Panc1 (cell line): ENCODE measurements at regions not wholly inside any gene's neighbourhood (a gene's known extent, or its start where the extent isn't known, plus 50 kb on each side); places are given as distances from the start of the nearest gene placed in this dataset.

ENCODE experiments used
- ATAC-seq: fragments of 200-7000 bp; cut with Tn5 transposase; 2 replicates; pipeline ENCODE4 v1.9.1; 2020; ENCODE audit warnings: mild to moderate bottlenecking, moderate library complexity
- BruUV-seq: library from RNA; stranded (reverse); fragments of 400-500 nt; replicated peaks from 2 replicates; lab custom pipeline; 2021; lab: Mats Ljungman, UMichigan
- CTCF ChIA-PET: fragments of 300-600 bp; sonication (Branson Sonifier 250); formaldehyde crosslinking; loops from one replicate; lab custom pipeline; 2022; ENCODE audit warnings: antibody characterized with exemption; lab: Charles Lee
- POLR2A ChIA-PET: fragments of 300-600 bp; sonication (Branson Sonifier 250); formaldehyde crosslinking; loops from one replicate; lab custom pipeline; 2022; ENCODE audit warnings: antibody characterized with exemption; lab: Charles Lee
- DNase-seq: peaks from one replicate; pipeline ENCODE4 v3.0.0-alpha.2; 2010; ENCODE audit warnings: low read depth, low spot score
- H3K27ac ChIP-seq: 2 replicates; pipeline ENCODE4 v1.5.1; 2011; ENCODE audit warnings: mild to moderate bottlenecking, low read length, inconsistent platforms
- H3K27me3 ChIP-seq: fragments of 200-500 bp; sonication (Bioruptor generic); 2 replicates; pipeline ENCODE4 v1.6.0; 2014; ENCODE audit warnings: low read length, inconsistent platforms; ENCODE audit not compliant: control insufficient read depth, insufficient read depth
- H3K36me3 ChIP-seq: fragments of 200-500 bp; sonication (Bioruptor generic); 2 replicates; pipeline ENCODE4 v1.5.1; 2014; ENCODE audit warnings: inconsistent platforms, mild to moderate bottlenecking, low read length, moderate library complexity; ENCODE audit not compliant: control insufficient read depth, insufficient read depth
- H3K4me1 ChIP-seq: 2 replicates; pipeline ENCODE4 v1.5.1; 2011; ENCODE audit warnings: inconsistent platforms, mild to moderate bottlenecking, low read length, moderate library complexity; ENCODE audit not compliant: control insufficient read depth, insufficient read depth
- H3K4me3 ChIP-seq, 2 experiments: 2 replicates each; pipeline ENCODE4 v1.5.1; 2011 to 2012; ENCODE audit warnings: low read depth in 2 of 2, low read length in 2 of 2, mild to moderate bottlenecking in 2 of 2, inconsistent platforms in 1 of 2, moderate library complexity in 1 of 2
- H3K9me3 ChIP-seq: fragments of 200-500 bp; sonication (Bioruptor generic); 2 replicates; pipeline ENCODE4 v1.5.1; 2014; ENCODE audit warnings: low read depth, mild to moderate bottlenecking, inconsistent platforms, low read length, moderate library complexity; ENCODE audit not compliant: control insufficient read depth, insufficient read depth
- POLR2AphosphoS5 ChIP-seq: IDR thresholded peaks from 2 replicates; pipeline ENCODE4 v1.6.1; 2012; ENCODE audit warnings: mild to moderate bottlenecking, low read depth, low read length, moderate library complexity
- REST ChIP-seq, 2 experiments: IDR thresholded peaks; 2 replicates each; pipeline ENCODE4 v1.6.1; 2011 to 2012; ENCODE audit warnings: low read depth in 2 of 2, control low read depth in 1 of 2, low read length in 1 of 2, mild to moderate bottlenecking in 1 of 2, moderate library complexity in 1 of 2; ENCODE audit not compliant: insufficient read depth in 1 of 2
- SIN3A ChIP-seq: IDR thresholded peaks from 2 replicates; pipeline ENCODE4 v1.6.1; 2012; ENCODE audit warnings: low read depth, mild to moderate bottlenecking, low read length, moderate library complexity, borderline replicate concordance; ENCODE audit not compliant: insufficient read depth
- TCF7L2 ChIP-seq: IDR thresholded peaks from 2 replicates; pipeline ENCODE4 v1.6.1; 2011; ENCODE audit warnings: mild to moderate bottlenecking, low read depth, low read length, inconsistent platforms
- in situ Hi-C: cut with HindIII; loops from 2 replicates; pipeline ENCODE4 v1.10.0; 2016; ENCODE audit warnings: low sequenced_read_pairs, low pct_unique_long_range_greater_than_20kb
- intact Hi-C: fragments of 100-400 bp; cut with micrococcal nuclease; formaldehyde crosslinking; loops from one replicate; pipeline ENCODE4 v1.10.0; 2022; ENCODE audit not compliant: unreplicated experiment
- TF ChIP-seq, protein P1 (sequence below): fragments of 450-650 bp; IDR thresholded peaks from 2 replicates; pipeline ENCODE4 v1.5.1; 2017; ENCODE audit warnings: mild to moderate bottlenecking

DNA sequence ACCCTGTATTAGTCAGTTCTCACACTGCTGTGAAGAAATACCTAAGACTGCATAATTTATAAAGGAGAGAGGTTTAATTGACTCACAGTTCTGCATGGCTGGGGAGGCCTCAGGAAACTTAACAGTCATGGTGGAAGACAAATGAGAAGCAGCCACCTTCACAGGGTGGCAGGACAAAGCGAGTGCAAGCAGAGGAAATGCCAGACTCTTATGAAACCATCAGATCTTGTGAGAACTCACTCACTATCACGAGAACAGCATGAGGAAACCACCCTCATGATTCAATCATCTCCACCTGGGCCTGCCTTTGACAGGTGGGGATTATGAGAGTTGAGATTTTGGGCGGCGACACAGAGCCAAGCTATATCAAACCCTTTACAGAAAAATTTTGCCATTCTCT is 722.4 kb downstream of the RAB28 start:
- CTCF ChIA-PET: no interaction called here
- DNase-seq: no peak
- no peak for ATAC-seq
- no peak overlapping the region for H3K27ac ChIP-seq
- H3K36me3 ChIP-seq: no peaks in the 10 kb centered on the region
- TF ChIP-seq REST (IDR thresholded peaks at IDR 0.05; ENCODE audit: insufficient read depth in 1 of 2, low read depth in 2 of 2, low read length in 1 of 2) (no peak), TCF7L2 (no peak), POLR2AphosphoS5 (no peak), SIN3A (no peak)
- TF ChIP-seq, protein P1, sequence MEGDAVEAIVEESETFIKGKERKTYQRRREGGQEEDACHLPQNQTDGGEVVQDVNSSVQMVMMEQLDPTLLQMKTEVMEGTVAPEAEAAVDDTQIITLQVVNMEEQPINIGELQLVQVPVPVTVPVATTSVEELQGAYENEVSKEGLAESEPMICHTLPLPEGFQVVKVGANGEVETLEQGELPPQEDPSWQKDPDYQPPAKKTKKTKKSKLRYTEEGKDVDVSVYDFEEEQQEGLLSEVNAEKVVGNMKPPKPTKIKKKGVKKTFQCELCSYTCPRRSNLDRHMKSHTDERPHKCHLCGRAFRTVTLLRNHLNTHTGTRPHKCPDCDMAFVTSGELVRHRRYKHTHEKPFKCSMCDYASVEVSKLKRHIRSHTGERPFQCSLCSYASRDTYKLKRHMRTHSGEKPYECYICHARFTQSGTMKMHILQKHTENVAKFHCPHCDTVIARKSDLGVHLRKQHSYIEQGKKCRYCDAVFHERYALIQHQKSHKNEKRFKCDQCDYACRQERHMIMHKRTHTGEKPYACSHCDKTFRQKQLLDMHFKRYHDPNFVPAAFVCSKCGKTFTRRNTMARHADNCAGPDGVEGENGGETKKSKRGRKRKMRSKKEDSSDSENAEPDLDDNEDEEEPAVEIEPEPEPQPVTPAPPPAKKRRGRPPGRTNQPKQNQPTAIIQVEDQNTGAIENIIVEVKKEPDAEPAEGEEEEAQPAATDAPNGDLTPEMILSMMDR: no peak
- POLR2A ChIA-PET: no interaction called here
- H3K4me1 ChIP-seq: no peaks in the 10 kb centered on the region
- in situ Hi-C loops (no loop called here), intact Hi-C loops (no loop called here)
- no peaks in the 10 kb centered on the region for H3K27me3 ChIP-seq
- no peak overlapping the region for H3K4me3 ChIP-seq
- no peaks in the 10 kb centered on the region for H3K9me3 ChIP-seq
- no TSS peak for BruUV-seq

DNA sequence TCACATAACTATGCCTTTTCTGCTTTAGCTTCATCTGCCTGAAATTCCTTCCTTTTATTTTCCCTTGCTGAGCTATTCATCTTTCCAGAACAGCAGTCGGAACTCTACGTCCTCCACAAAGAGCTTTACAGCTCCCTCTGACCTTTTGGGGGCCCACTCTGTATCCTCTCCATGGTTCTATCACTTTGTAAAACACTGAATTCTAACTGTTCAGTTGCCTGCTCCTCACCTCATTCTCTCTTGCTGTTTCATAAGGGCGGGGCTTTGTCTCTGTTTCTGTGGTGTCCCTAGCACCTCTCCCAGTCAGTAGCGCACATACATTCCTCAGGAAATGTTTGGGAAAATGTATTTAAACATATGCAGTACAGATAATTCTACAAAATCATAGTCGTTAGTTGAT is 737.0 kb downstream of the RAB28 start:
- no peaks in the 10 kb centered on the region for H3K36me3 ChIP-seq
- no peaks in the 10 kb centered on the region for H3K4me1 ChIP-seq
- ATAC-seq (no peak), DNase-seq (no peak)
- CTCF ChIA-PET: no interaction called here
- in situ Hi-C loops: no loop called here
- H3K4me3 ChIP-seq: no peak overlapping the region
- H3K27ac ChIP-seq: no peak overlapping the region
- H3K27me3 ChIP-seq: no peaks in the 10 kb centered on the region
- POLR2A ChIA-PET: no interaction called here
- intact Hi-C loops: no loop called here
- no TSS peak for BruUV-seq
- H3K9me3 ChIP-seq: no peaks in the 10 kb centered on the region
- no peak for TF ChIP-seq TCF7L2
- TF ChIP-seq SIN3A: no peak
- TF ChIP-seq REST (IDR thresholded peaks at IDR 0.05; ENCODE audit: insufficient read depth in 1 of 2, low read depth in 2 of 2, low read length in 1 of 2): no peak
- TF ChIP-seq, protein P1: no peak
- TF ChIP-seq POLR2AphosphoS5: no peak
